Activated CD4-positive, alpha-beta T cell treated with anti-CD3 and anti-CD28 coated beads, Interleukin-2, Interleukin-4, amounts not matched to agents 100 ng/mL and 50 ng/mL, durations not matched to agents 16 hours and 8 hours (primary cell): ENCODE measurements at regions not wholly inside any gene's neighbourhood (a gene's known extent, or its start where the extent isn't known, plus 50 kb on each side); places are given as distances from the start of the nearest gene placed in this dataset.
A peak's percentile ranks its signal among the peaks of the same experiment; 100 is the strongest.

Source experiments
- DNase-seq: peaks from one replicate; pipeline ENCODE4 v3.0.0-alpha.2; 2020; ENCODE audit warnings: low spot score

DNA sequence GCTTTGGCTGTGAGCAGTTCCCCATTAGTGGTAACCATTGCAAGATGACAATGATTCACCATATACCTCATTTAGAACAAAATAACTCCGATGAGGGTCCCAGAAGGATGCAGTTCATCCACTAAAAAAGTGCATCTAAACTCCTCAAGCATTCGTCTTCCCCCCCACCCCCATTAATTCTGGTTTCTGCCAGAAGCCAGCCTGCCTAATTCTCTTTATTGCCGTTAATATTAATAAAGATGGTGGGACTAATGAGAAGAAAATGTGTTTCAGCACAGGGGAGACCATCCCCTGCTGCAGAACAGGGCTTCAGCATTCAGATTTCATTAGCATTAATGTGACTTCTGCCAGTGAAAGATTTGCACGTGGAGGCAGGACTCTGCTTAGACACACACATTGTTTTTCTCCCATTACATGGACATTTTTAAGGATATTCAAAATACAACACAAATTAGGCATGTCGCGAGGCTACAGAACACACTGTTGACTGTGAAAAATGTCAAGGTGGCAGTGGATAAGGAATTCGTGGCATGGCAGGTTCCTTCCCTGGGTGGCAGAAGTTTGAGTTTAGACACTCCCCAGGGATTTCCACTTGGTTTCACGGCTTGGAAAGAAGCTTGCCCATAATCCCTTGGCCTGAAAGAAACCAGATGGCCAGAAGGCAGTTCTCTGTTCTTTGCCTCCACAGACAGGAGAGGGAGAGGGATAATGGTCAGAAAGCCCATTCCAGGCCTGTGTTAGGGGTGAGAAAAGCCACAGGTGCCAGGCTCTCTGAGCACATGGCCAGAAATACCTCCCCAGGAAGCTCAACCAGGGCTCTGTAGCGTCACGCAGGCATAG is 236.5 kb downstream of the FOXO1 start:
- no peak for DNase-seq

DNA sequence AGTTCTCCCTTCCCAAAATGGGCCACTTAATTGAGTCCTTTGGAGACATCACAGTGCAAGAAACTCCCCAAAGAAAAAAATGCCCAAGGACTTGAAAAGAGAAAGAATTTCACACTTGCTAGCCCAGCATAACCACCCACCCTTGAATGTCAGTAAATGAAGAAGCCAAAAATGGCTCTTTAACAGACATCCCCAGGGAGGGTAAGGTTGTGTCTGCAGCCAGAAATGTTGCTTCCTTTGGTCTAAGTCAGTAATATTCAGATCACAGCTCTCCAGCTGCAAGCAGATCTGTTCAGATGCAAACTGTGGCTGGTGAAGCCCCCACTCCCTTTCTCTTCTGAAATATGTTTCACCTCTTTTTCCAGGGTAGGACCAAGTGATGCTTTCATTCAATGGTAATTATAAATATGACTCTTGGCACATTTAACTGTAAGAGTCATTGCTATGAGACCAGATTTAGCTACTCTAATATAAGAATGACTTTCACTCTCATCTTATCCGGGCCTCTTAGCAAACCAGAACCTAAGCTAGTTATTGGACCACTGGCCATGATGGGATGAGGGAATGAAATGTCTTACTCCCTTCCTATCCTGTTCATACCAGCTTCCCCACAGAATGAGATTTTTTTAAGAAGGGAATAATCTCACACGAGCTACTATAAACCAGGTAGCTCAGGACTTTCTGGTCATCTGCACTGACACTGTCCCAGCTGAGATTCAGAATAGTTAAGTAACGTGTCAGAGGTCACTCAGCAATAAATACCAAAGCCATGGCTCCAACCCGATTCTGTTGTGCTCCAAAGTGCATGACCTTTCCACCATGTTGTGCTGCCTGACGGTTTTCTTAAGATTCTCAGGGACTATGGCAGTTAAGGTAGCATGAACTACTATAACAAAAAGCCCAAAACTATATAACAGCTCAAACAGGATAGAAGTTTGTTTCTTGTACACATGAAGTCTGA is 234.1 kb downstream of the FOXO1 start:
- no peak for DNase-seq

DNA sequence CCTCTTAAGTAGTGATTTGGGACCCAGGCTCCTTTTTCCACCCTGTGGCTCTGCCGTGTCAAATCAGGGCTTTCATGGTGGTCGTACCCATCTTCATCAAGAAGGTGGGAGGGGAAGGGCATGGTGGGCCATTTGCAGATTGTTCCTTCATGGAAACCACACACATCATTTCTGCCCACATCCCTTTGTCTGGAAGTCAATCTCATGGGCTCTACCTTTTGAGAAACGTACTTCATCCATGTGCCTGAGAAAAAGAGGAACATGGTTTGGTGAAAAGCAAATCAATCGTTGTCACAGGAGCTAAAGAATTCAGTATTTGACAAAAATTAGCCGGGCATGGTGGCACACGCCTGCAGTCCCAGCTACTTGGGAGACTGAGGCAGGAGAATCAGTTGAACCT is 233.4 kb downstream of the FOXO1 start:
- DNase-seq = no peak

DNA sequence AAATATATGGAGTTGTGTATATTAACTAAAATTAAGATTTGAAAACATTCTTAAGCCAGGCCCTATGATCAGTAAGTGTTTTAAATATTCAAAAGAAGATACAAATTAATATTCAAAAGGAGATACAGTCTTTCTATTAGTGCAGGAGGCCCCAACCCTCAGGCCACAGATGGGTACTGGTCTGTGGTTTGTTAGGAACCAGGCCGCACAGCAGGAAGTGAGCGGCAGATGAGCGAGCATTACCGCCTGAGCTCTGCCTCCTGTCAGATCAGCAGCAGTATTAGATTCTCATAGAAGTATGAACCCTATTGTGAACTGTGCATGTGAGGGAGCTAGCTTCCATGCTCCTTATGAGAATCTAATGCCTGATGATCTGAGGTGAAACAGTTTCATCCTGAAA is 232.9 kb downstream of the FOXO1 start:
- peak; percentile 24 for DNase-seq

DNA sequence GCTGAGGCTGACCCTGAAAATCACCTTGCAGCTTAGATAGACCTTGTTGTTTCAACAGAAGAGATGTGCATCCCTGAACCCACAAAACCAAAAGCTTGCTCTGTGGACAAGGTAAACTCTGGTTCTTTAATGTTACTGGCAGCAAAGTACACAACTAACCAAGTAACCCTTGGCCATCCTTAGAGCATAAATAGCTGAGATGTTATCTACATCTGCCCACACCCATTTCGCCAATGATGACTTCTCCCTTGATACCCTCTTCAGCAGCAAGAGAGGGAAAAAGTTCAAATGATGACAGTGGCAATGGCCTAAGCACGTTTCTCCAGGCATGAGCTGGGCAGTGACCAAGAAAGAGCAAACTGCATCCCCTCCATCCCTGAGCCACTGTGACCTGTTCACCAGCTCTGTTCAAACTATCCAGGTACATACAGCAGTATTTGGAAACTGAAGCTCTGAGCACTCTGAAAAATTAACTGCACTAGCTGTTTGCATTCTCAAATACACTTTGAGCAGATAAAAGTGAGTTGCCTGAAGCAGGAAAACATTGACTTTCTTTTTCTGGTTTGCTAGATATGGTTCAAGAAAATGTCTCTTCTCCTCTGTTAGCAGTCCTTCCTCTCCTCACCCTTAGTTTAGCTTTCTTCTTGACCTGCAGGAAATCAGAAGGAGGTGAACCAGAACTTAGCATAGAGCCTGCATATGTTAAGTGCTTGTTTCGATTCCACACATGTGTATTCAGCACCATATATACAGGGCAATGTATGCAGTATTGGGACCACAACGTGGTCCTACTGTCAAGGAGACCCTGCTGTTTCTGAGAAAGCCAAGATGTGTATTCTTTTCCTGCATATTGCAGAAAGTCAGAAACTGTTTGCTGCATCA is 231.7 kb downstream of the FOXO1 start:
- DNase-seq = no peak

DNA sequence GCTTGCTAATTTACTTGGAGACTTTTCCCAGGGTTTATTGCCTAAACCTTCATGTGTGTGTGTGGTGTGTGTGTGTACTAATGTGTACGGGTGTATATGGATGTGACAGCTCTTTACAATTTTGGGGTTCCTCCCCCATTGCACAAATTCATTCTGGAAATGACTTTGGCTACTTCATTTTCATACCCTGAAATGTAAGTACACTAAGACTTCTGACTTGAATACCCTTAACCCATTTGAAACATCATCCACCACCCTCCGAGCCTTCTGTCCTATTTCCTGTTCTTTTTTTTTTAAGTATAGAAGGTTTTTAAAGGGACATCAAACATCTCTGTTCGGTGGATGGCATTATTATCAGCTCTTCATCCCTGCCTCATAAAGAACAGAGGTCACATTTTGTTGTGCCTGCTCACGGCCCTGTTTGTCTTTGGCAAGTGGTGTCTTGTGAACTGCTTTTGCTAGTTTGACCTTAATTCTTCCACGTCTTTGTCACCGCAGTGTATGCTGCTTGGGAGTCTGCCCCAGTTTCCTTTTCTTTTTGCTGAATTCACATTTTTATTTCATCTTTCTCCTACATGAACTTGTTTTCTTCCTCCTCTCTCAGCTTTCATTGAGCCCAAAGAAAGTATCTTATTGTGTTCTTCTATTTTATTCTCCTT is 228.3 kb downstream of the FOXO1 start:
- no peak for DNase-seq

DNA sequence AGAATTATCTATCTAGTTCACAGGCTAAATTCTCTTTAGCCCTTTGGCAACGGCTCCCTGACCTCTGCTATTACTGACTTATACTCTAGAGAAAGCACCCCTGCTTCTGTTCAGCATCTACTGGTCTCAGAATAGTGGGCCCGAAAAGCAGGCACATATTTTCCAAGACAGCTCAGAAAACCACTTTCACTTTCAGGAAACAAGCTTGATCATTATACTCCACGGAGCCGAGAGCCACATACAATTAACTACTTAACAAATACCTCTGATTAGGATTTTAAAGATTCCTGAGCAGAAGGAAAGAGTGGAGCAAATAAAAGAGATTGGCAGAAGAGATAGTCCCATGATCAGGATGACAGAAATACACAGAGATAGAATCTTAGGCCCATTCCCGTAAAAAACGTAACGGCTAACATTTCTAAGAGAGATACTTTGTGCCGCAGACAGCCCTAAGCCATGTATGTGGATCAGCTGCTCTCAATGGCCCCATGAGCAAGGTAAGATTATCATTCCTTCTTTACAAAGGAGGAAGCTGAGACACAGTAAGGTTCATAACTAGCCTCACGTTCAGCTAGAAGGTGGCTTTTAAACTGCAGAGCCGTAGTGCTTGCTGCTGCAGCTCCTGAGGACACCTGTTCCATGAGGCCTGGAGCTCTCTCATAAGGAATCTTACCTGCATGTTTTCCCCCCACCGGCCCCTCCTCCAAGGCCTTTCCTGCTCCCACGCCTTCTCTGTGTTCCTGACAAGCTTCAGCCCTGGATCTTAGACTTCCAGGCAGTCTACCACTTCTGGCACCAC is 227.2 kb downstream of the FOXO1 start:
- DNase-seq = peak; percentile 31

DNA sequence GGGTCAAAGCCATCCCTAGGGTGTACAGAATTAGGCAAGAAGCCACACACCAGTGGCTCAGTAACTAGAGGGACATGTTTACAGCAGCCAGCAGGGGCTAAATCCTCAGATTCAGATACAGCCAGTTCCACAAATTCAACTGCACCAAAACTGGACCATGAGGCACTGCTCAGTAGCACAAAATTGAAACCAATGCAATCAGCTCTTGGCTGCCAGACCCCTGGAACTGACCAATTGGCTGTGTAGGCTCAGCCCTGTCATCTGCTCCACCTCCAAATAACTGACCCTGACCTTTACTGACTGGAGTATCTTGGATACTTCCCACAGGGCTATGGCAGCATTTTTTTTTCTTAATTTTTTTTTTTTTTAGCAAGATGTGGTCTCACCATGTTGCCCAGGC is 226.5 kb downstream of the FOXO1 start:
- no peak for DNase-seq

DNA sequence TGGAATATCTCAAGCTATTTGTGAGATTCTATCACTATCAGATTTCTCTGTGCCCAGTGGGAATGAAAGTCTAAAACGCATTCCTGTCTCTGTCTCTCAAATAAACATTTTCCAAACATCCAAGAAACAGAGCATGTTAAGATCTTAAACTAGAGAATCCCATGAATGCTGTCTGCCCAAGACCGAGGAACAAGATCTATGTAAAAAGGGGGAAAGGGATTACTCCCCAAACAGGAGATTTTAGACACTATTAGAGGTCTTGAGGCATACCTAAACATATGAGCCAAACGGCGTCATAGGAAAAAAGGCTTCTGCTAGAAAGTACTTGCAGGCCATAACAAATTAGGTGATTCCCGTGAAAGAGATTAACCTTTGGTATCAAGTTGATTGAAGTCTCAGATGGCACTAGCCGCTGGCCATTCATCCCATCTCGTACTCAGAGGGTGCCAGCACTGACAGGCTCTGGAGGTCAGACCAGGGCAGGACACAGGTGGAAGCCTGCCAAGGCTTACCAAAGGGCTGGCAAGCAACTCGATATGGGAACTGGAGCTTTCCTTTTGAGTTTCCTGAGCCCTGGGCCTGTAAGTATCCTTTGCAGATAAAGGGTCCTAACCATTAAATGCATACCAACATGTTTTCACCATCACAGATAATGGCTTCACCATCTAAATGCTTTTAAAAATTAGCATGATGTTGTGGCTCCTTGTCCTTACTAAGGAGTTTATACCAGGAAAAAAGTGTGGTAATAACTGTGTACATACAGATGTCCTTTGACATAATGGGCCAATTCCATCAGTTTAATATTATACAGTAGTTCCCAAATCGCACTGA is 225.2 kb downstream of the FOXO1 start:
- no peak for DNase-seq

DNA sequence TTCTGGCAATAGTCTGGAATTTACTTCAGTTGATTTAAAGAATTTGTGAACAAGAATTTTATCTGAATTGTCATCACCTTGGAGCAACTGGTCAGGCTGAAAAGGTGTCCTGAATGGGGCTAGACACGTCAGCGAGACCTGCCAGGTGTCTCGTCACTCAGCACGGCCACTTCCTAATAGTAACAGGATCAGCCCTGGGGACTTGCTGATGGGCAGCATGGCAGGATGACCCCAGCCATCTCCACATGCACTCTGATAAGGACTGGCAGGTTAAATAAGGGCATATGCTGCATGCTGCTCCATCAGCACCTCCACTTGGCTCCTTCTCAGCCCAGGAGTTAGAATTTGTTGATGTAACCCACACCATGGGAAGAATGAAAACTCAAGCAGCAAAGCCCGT is 224.2 kb downstream of the FOXO1 start:
- no peak for DNase-seq

DNA sequence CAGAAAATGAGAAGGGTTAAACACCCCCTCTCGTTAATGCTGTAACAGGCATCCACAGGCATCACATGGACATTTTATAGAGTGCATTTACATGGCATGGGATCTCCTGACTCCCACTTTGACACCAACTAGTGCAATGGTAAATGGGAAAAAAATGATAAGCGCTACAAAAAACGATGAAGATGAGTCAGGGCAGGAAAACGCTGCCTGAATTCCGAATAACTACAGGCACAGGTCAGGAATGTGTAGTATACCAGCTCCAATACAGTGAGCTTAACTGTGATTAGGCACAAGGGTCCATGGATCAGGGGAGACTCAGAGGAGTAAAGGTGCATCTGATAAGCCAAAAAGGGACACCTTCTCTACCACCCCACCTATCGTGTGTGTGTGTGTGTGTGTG is 223.6 kb downstream of the FOXO1 start:
- DNase-seq = no peak

DNA sequence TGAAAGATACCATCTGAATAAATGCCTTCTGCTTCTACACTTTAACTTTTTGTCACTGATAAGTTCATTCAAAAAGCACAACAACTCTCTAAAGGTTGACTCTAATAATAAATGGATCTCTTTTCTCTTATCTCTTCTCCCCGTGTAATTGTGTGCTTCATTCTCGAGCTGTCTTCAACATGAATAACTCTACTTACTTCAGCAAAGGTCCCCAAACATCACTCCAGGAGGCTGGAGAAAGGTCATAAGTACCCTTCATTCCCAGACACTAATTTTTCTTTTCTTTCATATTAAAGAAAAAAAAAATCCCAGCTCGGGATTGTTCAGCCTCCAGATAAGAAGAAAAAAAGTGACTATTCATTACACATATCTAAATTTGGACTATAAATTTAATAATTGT is 222.2 kb downstream of the FOXO1 start:
- no peak for DNase-seq

DNA sequence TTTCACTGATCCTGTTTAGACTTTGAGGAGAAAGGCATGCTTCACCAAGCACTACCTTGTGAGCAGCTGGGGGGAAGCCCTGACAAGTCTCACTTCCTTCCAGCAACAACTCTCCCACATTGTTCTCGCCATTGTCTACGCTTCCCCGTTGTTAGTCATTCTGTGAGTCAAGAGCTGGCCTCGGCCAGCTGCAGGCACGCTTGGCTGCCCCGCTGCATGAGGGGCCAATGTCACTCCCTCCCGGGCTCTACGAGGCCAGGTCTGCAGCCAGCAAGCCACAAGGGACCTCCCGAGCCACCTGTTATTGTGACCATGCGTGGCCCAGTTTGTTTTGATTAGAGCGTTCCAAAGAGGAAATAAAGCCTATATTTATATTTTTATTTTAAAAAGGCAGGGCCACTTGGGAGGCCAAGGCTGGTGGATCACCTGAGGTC is 220.9 kb downstream of the FOXO1 start:
- DNase-seq = peak; percentile 15

DNA sequence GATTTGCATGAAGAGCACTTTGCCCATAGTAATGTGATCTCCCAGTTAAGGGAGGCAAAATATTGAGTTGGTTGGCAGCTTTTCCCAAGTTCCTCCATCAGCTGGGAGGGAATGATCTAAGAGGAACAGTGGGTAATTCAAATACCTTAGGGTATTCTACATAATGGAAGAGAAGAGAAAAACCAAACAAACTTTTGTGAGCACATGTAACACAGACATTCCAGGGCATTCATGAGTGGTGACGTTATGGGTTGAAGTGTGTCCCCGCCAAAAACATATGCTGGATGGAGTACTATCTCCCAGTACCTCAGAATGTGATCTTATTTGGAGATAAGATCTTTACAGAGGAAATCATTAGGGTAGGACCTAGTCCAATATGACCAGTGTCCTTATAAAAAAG is 220.1 kb downstream of the FOXO1 start:
- no peak for DNase-seq

DNA sequence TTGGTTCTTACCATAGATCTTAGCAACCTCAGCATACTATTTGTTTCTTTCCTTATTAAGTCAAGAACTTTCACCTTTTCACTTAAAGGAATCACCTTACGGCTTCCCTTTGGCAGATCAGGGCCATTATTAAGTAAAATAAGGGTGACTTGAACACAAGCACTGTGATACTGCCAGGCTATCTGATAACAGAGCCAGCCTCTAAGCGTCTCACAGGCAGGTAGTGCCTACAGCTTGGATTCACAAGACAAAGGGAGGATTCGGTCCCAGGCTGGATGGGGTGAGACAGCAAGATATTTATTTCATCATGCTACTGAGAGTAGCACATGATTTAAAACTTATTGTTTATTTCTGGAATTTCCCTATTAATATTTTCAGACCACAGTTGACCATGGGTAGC is 218.6 kb downstream of the FOXO1 start:
- DNase-seq = no peak

DNA sequence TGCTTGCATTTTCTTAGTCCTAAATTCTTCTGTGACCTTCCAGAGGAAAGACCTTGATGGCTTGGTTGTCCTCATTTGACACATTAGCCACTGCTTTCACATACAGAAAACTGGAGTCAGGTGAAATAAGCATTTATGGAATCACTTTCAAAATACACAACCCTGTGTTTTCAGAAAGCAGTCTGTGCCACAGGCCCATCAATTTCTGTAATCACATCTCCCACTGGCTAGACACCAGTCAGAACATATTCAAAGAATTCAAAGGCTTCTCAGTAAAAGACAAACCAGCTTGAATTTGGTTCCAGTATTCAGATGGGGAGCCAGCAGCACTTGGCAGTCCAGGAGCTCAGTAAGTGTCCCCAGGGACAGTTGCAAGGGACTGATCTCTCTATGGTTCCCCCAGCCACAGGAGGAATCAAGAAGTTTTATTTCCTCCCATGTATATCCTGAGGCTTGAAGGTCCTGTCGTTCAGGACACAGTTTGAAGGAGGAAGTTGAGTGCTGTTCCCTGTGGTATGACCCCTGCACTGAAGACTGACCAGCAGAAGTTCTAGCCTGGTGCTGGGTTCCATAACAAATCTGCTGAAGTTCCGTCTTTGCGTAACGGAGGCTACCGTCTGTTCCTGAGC is 214.3 kb downstream of the FOXO1 start:
- no peak for DNase-seq

DNA sequence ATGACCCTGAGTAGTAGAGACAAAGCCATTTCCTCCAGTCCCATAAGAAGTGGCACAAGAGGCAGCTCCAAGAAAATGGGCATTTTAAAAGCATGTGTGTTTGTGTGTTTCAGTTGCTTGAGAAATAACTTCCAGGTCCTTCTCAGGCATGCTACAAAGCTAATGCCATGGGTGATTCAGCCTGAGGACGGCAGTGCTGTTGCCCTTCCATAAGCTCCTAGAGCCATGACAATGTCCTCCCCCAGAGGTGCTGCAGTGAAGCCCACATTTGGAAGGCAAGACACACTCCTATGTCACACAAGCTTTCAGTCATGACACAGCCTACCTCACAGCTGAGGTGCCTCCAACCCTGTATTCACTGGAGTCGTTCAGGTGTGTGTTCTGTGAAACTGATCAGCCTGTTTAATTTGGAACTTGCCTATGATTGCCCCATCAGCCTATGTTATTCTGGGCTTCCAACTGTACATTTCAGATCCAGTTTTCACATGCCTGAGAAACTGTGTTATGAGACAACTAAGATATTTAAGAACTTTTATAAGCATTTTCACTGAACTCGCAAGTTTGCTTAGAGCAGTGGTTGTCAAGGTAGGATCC is 213.6 kb downstream of the FOXO1 start:
- no peak for DNase-seq

DNA sequence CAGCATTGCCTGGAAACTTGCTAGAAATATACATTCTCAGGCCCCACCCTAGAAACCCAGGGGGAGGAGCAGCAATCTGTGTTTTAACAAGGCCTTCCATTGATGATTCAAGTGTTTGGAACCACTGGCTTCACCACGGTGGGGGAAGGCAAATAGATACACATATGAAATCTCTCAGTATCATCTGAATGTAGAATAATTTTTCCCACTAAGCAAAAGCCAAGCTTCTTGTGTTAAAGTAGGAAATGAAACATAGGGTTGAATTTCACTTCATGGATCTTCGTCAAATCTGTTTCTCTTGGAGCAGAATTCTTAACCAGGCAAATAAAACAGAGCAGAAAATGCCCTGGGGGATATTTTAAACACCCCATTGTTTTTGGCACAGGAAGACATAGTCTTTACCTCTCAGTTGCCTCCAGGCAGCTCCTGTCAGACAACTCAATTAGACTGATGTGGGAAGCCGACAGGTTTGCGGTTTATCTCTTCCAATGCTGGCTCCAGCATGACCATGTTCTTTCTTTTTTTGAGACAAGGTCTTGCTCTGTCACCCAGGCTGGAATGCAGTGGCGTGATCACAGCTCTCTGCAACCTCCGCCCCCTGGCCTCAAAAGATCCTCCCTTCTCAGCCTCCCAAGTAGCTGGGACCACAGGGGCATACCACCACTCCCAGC is 213.0 kb downstream of the FOXO1 start:
- no peak for DNase-seq
